A673 (cell line): ENCODE measurements at regions not wholly inside any gene's neighbourhood (a gene's known extent, or its start where the extent isn't known, plus 50 kb on each side); places are given as distances from the start of the nearest gene placed in this dataset.

ENCODE experiments used
- CTCF ChIP-seq: fragments of 300-800, 200-600 bp; sonication (generic); conservative IDR thresholded peaks from 2 replicates; pipeline ENCODE4 v1.5.1; 2017; ENCODE audit warnings: low read depth, mild to moderate bottlenecking, antibody characterized with exemption, low read length, moderate library complexity, mixed read lengths
- EZH2 ChIP-seq: fragments of 200-600 bp; sonication (generic); IDR thresholded peaks from 2 replicates; pipeline ENCODE4 v1.6.1; 2017; ENCODE audit warnings: borderline replicate concordance, low read depth, mild to moderate bottlenecking, mixed read lengths, antibody characterized with exemption, low read length; ENCODE audit not compliant: poor library complexity, severe bottlenecking

- TF ChIP-seq CTCF (no peak), EZH2 (no peak)
Observed at GRCh38 chr10:4766454-4766853, 59.6 kb upstream of the AKR1E2 start.
